ENCODE measurements at regions not wholly inside any gene's neighbourhood (a gene's known extent, or its start where the extent isn't known, plus 50 kb on each side); places are given as distances from the start of the nearest gene placed in this dataset.

DNA sequence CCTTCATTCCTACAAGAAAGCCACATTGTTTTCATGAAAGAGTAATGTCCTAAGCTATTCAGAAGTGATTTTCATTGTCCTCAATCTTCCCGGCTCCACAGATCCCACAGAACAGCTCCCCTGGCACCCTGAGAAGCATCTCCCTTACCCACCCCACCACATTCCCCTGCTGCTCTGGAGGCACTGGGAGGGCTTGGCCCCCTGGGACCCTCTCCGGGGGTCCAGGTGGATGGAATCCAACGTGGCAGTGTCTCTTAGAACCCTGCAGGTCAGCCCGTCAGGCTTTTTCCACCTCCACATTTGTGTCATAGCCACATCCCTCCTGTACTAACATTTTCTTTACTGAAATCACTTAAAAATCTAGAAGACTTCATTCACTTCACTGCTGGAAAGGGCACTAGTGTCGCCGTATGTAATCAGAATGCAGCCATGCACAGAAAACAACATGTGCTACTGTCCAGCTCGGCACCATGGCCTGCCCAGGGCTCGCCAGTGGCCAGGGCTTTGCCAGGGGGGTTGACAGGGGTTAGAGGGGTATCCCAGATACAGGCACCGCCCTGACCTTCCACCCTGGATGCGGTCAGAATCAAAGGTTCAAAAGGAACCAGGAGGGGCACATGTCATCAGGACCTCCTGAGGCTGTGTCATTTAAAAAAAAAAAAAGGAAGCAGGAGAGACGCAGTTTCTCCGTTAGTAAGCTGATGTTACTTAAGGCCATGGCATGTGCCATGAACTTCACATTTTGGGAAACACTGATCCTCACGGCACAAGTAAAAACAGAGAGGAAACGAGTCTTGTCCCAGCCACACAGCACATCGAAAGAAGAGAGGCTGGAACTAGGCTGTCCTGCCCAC, 106.3 kb downstream of the LSM3 start:
- Histone ChIP-seq H3K9me3 (ENCODE audit: control insufficient read depth, low read depth, low read length) (no peaks in the 10 kb centered on the region), H3K27ac (ENCODE audit: insufficient read length, low read depth, low read length) (no peak overlapping the region), H3K9ac (ENCODE audit: extremely low read depth, insufficient read length, low read length) (no peak overlapping the region), H2BK12ac (ENCODE audit: insufficient read length, low read depth, low read length) (no peak overlapping the region), H3K14ac (ENCODE audit: insufficient read depth, low read length) (no peak overlapping the region; the same call in 1 of the 2 replicates), H3K4ac (ENCODE audit: low read depth, low read length) (no peak overlapping the region), H2AK5ac (ENCODE audit: insufficient read length, low read length) (no peak overlapping the region), H2AFZ (ENCODE audit: low read length) (no peak overlapping the region), H3K4me1 (ENCODE audit: insufficient read depth, low read length) (peaks cover 8% of the 10 kb centered on the region; the same call in 1 of the 2 replicates), H3K4me2 (ENCODE audit: insufficient read depth, insufficient read length, low read length) (no peak overlapping the region), H2BK120ac (ENCODE audit: low read depth, low read length, poor library complexity, severe bottlenecking) (no peak overlapping the region), H3K23ac (ENCODE audit: insufficient read length, low read depth, low read length) (no peak overlapping the region), H3K79me2 (ENCODE audit: insufficient read depth, low read length) (no peaks in the 10 kb centered on the region), H3K18ac (ENCODE audit: insufficient read length, low read depth, low read length) (no peak overlapping the region), H2BK20ac (ENCODE audit: low read depth, low read length, poor library complexity, severe bottlenecking) (no peak overlapping the region), H4K5ac (ENCODE audit: insufficient read length, low read depth, low read length) (no peak overlapping the region), H3K23me2 (ENCODE audit: insufficient read length, low read depth, low read length, poor library complexity, severe bottlenecking) (no peaks in the 10 kb centered on the region), H2BK15ac (ENCODE audit: low read depth, low read length) (no peak overlapping the region), H4K91ac (ENCODE audit: insufficient read length, low read depth, low read length) (no peak overlapping the region), H4K20me1 (ENCODE audit: control insufficient read depth, insufficient read depth, insufficient read length) (no peaks in the 10 kb centered on the region), H3K56ac (ENCODE audit: insufficient read length, low read depth, low read length) (no peak overlapping the region), H3T11ph (ENCODE audit: low read length) (no peak overlapping the region), H2BK5ac (ENCODE audit: insufficient read length, low read length) (no peak overlapping the region), H3K27me3 (ENCODE audit: insufficient read depth, low read length) (no peaks in the 10 kb centered on the region), H3K79me1 (ENCODE audit: insufficient read depth, low read depth, low read length, poor library complexity, severe bottlenecking) (no peaks in the 10 kb centered on the region), H4K8ac (replicated peaks; ENCODE audit: insufficient read length, low read depth, low read length) (no peak overlapping the region)
- no CpG with 5 or more reads among the region's 15 CpGs for WGBS (ENCODE audit: extremely low coverage, insufficient read length, low lambda C conversion rate)
- TF ChIP-seq, protein P1, sequence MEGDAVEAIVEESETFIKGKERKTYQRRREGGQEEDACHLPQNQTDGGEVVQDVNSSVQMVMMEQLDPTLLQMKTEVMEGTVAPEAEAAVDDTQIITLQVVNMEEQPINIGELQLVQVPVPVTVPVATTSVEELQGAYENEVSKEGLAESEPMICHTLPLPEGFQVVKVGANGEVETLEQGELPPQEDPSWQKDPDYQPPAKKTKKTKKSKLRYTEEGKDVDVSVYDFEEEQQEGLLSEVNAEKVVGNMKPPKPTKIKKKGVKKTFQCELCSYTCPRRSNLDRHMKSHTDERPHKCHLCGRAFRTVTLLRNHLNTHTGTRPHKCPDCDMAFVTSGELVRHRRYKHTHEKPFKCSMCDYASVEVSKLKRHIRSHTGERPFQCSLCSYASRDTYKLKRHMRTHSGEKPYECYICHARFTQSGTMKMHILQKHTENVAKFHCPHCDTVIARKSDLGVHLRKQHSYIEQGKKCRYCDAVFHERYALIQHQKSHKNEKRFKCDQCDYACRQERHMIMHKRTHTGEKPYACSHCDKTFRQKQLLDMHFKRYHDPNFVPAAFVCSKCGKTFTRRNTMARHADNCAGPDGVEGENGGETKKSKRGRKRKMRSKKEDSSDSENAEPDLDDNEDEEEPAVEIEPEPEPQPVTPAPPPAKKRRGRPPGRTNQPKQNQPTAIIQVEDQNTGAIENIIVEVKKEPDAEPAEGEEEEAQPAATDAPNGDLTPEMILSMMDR (conservative IDR thresholded peaks at IDR 0.05) = no peak
- peaks cover 63 to 70% of the 10 kb centered on the region in 2 experiments for H3K4me1 Mint-ChIP-seq
- H3K27ac Mint-ChIP-seq = peak overlapping the region; percentile 42 to 83 (median 74); a peak in 4 of 7 replicates
- H3K4me3 Mint-ChIP-seq = peak overlapping the region in 1 of 2 experiments; percentile 34; a peak in 2 of 5 replicates
- no peaks in the 10 kb centered on the region; a peak in 1 of 5 replicates for H3K9me3 Mint-ChIP-seq
- no peak for DNase-seq
- no peaks in the 10 kb centered on the region for H3K36me3 Mint-ChIP-seq (ENCODE audit: insufficient read depth in 1 of 3, low read depth in 3 of 3)
- peaks cover 1% of the 10 kb centered on the region for H3K27me3 Mint-ChIP-seq (ENCODE audit: low read depth)
